ENCODE measurements at regions not wholly inside any gene's neighbourhood (a gene's known extent, or its start where the extent isn't known, plus 50 kb on each side); places are given as distances from the start of the nearest gene placed in this dataset.

DNA sequence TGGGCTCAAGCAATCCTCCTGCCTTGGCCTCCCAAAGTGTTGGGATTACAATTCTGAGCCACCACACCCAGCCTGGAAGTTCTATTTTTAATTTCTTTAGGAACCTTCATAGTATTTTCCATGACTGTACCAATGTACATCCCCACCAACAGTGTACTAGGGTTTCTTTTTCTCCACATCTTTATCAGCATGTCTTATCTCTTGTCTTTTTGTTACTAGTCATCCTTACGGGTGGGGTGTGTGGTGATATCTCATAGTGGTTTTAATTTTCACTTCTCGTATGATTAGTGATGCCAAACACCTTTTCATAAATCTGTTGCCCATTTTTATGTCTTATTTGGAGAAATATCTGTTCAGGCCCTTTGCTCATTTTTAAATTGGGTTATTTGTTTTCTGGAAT, 123.0 kb upstream of the MEF2C start:
- TF ChIP-seq CTCF (IDR thresholded peaks at IDR 0.05; ENCODE audit: low read depth, low read length): no peak
- no peak overlapping the region for H3K4me3 ChIP-seq (replicated peaks in 1 of 2; ENCODE audit: low read depth in 2 of 2, low read length in 2 of 2)
- no peak for DNase-seq (ENCODE audit: low read depth in 2 of 2)

DNA sequence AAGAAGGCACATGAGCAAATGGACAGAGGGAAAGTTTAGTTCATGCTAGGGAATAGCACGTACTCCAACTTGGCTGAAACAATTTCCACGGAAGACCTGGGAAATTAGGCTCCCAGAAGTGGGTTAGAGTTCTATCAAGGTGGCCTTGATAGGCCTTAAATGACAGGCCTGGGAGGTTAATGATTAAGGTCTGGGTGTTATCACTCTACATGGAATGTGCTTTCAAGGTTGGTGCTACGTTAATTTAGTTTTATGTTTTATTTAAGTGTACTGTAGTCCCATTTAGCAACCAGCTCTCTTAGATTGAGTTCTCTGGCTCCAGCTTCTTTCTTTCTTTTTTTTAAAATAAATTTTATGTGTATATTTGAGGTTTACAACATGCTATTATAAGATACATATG, 121.4 kb upstream of the MEF2C start:
- no peak for TF ChIP-seq CTCF (IDR thresholded peaks at IDR 0.05; ENCODE audit: low read depth, low read length)
- no peak for DNase-seq (ENCODE audit: low read depth in 2 of 2)
- H3K4me3 ChIP-seq (replicated peaks in 1 of 2; ENCODE audit: low read depth in 2 of 2, low read length in 2 of 2): no peak overlapping the region

DNA sequence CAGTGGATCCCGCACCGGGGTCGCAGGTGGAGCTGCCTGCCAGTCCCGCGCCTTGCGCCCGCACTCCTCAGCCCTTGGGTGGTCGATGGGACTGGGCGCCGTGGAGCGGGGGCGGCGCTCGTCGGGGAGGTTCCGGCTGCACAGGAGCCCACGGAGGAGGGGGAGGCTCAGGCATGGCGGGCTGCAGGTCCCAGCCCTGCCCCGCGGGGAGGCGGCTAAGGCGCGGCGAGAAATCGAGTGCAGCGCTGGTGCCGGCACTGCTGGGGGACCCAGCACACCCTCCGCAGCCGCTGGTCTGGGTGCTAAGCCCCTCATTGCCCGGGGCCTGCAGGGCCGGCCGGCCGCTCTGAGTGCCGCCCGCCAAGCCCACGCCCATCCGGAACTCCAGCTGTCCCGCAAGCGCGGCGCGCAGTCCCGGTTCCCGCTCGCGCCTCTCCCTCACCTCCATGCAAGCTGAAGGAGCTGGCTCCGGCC, 120.6 kb upstream of the MEF2C start:
- no peak for TF ChIP-seq CTCF (IDR thresholded peaks at IDR 0.05; ENCODE audit: low read depth, low read length)
- no peak for DNase-seq (ENCODE audit: low read depth in 2 of 2)
- H3K4me3 ChIP-seq (replicated peaks in 1 of 2; ENCODE audit: low read depth in 2 of 2, low read length in 2 of 2): no peak overlapping the region

DNA sequence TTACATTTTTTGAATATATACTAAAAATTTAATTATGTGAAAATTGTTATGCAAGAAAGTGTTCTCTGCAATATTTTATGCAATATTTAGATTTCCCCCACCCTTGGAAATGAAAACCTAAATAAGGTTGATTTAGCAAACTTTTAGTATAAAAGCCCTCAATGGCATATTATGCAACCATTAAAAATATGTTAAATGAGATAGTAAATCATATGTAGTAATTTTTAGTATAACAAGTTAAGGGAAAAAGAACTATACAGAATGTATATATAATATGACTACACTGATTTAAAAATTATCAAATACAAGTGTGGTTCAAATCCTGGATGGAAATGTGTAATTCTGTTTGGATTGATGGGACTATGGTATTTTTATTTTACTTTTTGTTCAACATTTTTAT, 116.9 kb upstream of the MEF2C start:
- TF ChIP-seq CTCF (IDR thresholded peaks at IDR 0.05; ENCODE audit: low read depth, low read length): no peak
- no peak overlapping the region for H3K4me3 ChIP-seq (replicated peaks in 1 of 2; ENCODE audit: low read depth in 2 of 2, low read length in 2 of 2)
- no peak for DNase-seq (ENCODE audit: low read depth in 2 of 2)

GRCh38 chr5:88997937-88998336, 115.0 kb upstream of the MEF2C start:
- H3K4me3 ChIP-seq (replicated peaks in 1 of 2; ENCODE audit: low read depth in 2 of 2, low read length in 2 of 2): no peak overlapping the region
- TF ChIP-seq CTCF (IDR thresholded peaks at IDR 0.05; ENCODE audit: low read depth, low read length): no peak
- no peak for DNase-seq (ENCODE audit: low read depth in 2 of 2)

DNA sequence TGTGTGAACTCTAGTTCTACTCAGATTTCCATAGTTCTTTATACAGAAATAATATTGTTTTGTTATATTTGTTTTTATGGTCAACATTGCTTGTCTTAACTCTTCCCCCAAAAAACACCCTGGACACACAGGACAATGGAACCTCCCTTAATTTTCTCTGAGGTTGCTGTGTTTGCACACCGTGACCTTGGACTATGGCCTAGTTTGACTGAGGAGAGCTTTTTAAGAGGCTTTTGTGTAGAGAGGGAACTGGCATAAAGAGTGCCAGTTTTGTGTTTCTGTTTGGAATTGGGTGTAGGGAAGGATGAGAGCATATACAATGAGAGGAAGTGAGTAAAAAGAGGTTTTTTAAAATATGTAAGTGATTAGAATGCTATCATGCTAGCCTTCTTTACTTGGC, 101.1 kb upstream of the MEF2C start:
- H3K4me3 ChIP-seq (replicated peaks in 1 of 2; ENCODE audit: low read depth in 2 of 2, low read length in 2 of 2): no peak overlapping the region
- DNase-seq (ENCODE audit: low read depth in 2 of 2): no peak
- TF ChIP-seq CTCF (IDR thresholded peaks at IDR 0.05; ENCODE audit: low read depth, low read length): no peak

DNA sequence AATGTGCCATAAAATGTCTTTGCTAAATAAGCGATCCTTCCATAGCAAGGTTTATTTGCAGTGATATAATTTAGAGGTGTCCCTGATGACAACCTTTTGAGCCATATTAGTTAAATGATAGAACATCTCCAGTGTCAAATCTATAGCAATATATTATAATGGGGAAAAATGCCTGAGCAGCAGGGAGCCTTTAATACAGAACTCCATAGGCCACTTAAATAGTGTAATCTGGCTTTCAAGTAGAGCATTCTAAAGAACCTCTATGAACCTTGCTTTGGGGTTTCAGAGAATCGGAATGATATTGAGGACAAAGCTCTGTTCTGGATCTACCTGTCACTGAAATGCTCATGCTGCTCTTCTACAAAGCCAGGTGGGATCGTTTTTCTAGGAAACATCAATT, 96.7 kb upstream of the MEF2C start:
- no peak for TF ChIP-seq CTCF (IDR thresholded peaks at IDR 0.05; ENCODE audit: low read depth, low read length)
- no peak for DNase-seq (ENCODE audit: low read depth in 2 of 2)
- no peak overlapping the region for H3K4me3 ChIP-seq (replicated peaks in 1 of 2; ENCODE audit: low read depth in 2 of 2, low read length in 2 of 2)

Measured in cardiac fibroblast (primary cell).